PC-9 (cell line): ENCODE measurements at regions not wholly inside any gene's neighbourhood (a gene's known extent, or its start where the extent isn't known, plus 50 kb on each side); places are given as distances from the start of the nearest gene placed in this dataset.
"Not testable (repeated sequence)": the region's sequence is repeated elsewhere in the genome, so short reads cannot be mapped to it uniquely, and the experiment has no call there.

Experiments used
- BruUV-seq: library from RNA; stranded (reverse); fragments of 400-500 nt; replicated peaks from 2 replicates; lab custom pipeline; 2021; lab: Mats Ljungman, UMichigan
- CTCF ChIA-PET: fragments of 300-600 bp; sonication (Branson Sonifier 250); formaldehyde crosslinking; loops from one replicate; lab custom pipeline; 2022; ENCODE audit warnings: antibody characterized with exemption; lab: Charles Lee
- POLR2A ChIA-PET: fragments of 300-600 bp; sonication (Branson Sonifier 250); formaldehyde crosslinking; loops from one replicate; lab custom pipeline; 2022; ENCODE audit warnings: antibody characterized with exemption; ENCODE audit not compliant: unreplicated experiment; lab: Charles Lee
- DNase-seq, 2 experiments: peaks; one replicate each; pipeline versions ENCODE4 v3.0.0 to v3.0.0-alpha.2; 2015 to 2022; ENCODE audit warnings: mixed read lengths in 1 of 2
- H2AFZ ChIP-seq: fragments of 200-600 bp; sonication (generic); 2 replicates; pipeline ENCODE4 v1.8.1; 2017; ENCODE audit warnings: antibody characterized with exemption
- H3F3A ChIP-seq: fragments of 200-600 bp; sonication (generic); 2 replicates; pipeline ENCODE4 v1.8.1; 2017; ENCODE audit warnings: antibody characterized with exemption, mild to moderate bottlenecking, low read depth; ENCODE audit not compliant: insufficient read depth
- H3K27ac ChIP-seq: fragments of 200-600 bp; sonication (generic); 2 replicates; pipeline ENCODE4 v1.6.1; 2016; ENCODE audit warnings: mixed run types
- H3K27me3 ChIP-seq: fragments of 200-600 bp; sonication (generic); 2 replicates; pipeline ENCODE4 v1.6.1; 2016; ENCODE audit warnings: low read depth, mixed run types; ENCODE audit not compliant: insufficient read depth
- H3K36me3 ChIP-seq: fragments of 200-600 bp; sonication (generic); 2 replicates; pipeline ENCODE4 v1.6.1; 2016; ENCODE audit warnings: low read depth, mixed run types
- H3K4me1 ChIP-seq: fragments of 200-600 bp; sonication (generic); replicated peaks from 2 replicates; pipeline ENCODE4 v1.6.1; 2016; ENCODE audit warnings: mixed run types; ENCODE audit not compliant: insufficient read depth
- H3K4me2 ChIP-seq: fragments of 200-600 bp; sonication (generic); 2 replicates; pipeline ENCODE4 v1.6.1; 2017; ENCODE audit warnings: mixed run types
- H3K4me3 ChIP-seq: fragments of 200-600 bp; sonication (generic); 2 replicates; pipeline ENCODE4 v1.6.1; 2016; ENCODE audit warnings: mixed run types
- H3K79me2 ChIP-seq: fragments of 200-600 bp; sonication (generic); 2 replicates; pipeline ENCODE4 v1.6.1; 2017; ENCODE audit warnings: low read depth, mixed run types
- H3K9me2 ChIP-seq: fragments of 200-600 bp; sonication (generic); 2 replicates; pipeline ENCODE4 v1.8.1; 2017; ENCODE audit warnings: mild to moderate bottlenecking; ENCODE audit not compliant: insufficient read depth
- H3K9me3 ChIP-seq: fragments of 200-600 bp; sonication (generic); 2 replicates; pipeline ENCODE4 v1.8.1; 2016; ENCODE audit warnings: low read depth; ENCODE audit not compliant: insufficient read depth
- H4K20me1 ChIP-seq: fragments of 200-600 bp; sonication (generic); 2 replicates; pipeline ENCODE4 v1.8.1; 2017; ENCODE audit not compliant: insufficient read depth
- EZH2 ChIP-seq: fragments of 200-600 bp; sonication (generic); IDR thresholded peaks from 2 replicates; pipeline ENCODE4 v1.8.0; 2017; ENCODE audit warnings: antibody characterized with exemption, low read depth
- intact Hi-C: fragments of 100-400 bp; cut with micrococcal nuclease; formaldehyde crosslinking; loops from one replicate; pipeline ENCODE4 v1.10.0; 2022; ENCODE audit not compliant: unreplicated experiment
- TF ChIP-seq, protein P1 (sequence below): fragments of 200-600 bp; sonication (generic); conservative IDR thresholded peaks from 2 replicates; pipeline ENCODE4 v1.6.1; 2017; ENCODE audit warnings: mixed run types, antibody characterized with exemption, mild to moderate bottlenecking, moderate library complexity

DNA sequence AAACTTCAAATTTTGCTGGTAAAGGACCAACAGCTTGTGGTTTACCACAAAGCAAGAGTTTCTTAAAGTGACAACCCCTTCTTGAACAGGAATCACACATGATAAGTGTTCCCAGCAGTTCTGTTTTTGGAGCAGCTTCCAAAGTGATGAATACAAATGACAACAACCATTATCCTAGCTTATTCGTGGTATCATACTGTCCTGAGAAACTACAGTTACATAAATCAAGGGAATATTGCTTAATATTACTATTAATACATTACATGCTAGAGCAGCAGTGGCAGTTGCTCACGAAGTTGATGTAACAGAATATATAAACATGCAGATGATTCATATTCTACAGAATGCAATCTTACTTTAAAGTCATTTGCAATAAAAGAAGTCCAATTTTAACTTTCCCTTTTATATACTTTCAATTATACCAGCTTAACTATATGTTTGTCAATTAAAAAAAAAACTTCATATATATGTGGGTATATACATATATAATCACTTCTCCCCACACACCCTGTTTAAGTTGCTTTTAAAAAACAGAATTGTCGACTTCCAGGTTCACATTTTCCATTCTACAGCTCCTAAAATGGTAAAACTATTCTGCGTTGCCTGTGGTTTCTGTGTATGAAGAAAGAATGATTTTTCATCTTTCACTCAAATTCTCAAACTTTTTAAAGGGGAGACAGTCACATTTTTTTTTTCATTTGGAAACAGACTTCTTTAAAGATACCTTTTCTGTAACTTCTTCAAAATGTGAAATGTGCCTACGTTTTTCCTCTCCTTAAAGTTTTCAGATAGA, 713.6 kb downstream of the TDRD15 start:
- TF ChIP-seq, protein P1, sequence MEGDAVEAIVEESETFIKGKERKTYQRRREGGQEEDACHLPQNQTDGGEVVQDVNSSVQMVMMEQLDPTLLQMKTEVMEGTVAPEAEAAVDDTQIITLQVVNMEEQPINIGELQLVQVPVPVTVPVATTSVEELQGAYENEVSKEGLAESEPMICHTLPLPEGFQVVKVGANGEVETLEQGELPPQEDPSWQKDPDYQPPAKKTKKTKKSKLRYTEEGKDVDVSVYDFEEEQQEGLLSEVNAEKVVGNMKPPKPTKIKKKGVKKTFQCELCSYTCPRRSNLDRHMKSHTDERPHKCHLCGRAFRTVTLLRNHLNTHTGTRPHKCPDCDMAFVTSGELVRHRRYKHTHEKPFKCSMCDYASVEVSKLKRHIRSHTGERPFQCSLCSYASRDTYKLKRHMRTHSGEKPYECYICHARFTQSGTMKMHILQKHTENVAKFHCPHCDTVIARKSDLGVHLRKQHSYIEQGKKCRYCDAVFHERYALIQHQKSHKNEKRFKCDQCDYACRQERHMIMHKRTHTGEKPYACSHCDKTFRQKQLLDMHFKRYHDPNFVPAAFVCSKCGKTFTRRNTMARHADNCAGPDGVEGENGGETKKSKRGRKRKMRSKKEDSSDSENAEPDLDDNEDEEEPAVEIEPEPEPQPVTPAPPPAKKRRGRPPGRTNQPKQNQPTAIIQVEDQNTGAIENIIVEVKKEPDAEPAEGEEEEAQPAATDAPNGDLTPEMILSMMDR = no peak
- no peak for TF ChIP-seq EZH2
- ChIA-PET CTCF (no interaction called here), POLR2A (no interaction called here)
- H3K4me3 ChIP-seq = no peak overlapping the region
- no peaks in the 10 kb centered on the region for H3K27me3 ChIP-seq
- intact Hi-C loops = no loop called here
- H3K4me1 ChIP-seq = no peaks in the 10 kb centered on the region
- DNase-seq = no peak
- H3K9me2 ChIP-seq = no peaks in the 10 kb centered on the region
- no peaks in the 10 kb centered on the region for H3K79me2 ChIP-seq
- no peaks in the 10 kb centered on the region for H3K9me3 ChIP-seq
- no peak overlapping the region for H3K27ac ChIP-seq
- H4K20me1 ChIP-seq = no peaks in the 10 kb centered on the region
- no peak overlapping the region for H3K4me2 ChIP-seq
- no peaks in the 10 kb centered on the region for H3K36me3 ChIP-seq
- no peak overlapping the region for H2AFZ ChIP-seq
- no TSS peak for BruUV-seq
- H3F3A ChIP-seq = no peaks in the 10 kb centered on the region

DNA sequence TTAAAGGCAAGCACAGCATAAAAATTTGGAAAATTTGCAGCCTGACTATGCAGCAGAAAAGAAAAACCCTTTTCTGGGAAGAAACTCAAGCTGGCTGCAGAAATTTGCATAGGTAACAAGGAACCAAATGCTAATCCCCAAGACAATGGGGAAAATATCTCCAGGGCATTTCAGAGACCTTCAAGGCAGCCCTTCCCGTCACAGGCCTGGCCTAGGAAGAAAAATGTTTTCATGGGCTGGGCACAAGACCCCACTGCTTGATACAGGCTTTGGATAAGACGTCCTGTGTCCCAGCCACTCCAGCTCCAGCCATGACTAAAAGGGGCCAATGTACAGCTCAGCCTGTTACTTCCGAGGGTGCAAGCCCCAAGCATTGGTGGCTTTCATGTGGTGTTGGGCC, 717.6 kb downstream of the TDRD15 start:
- POLR2A ChIA-PET = no interaction called here
- intact Hi-C loops = no loop called here

DNA sequence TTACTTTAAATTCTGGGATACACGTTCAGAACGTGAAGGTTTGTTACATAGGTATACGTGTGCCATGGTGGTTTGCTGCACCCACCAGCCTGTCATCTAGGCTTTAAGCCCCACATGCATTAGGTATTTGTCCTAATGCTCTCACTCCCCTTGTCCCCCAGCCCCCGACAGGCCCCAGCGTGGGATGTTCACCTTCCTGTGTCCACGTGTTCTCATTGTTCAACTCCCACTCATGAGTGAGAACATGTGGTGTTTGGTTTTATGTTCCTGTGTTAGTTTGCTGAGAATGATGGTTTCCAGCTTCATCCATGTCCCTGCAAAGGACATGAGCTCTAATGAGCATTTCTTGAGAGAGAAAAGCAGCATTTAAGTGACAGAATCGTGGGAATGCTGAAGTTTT, 726.6 kb downstream of the TDRD15 start:
- H3K9me2 ChIP-seq, CTCF ChIA-PET, H4K20me1 ChIP-seq, H2AFZ ChIP-seq, H3K27me3 ChIP-seq, H3K4me2 ChIP-seq, H3K4me1 ChIP-seq, H3K4me3 ChIP-seq, BruUV-seq, H3F3A ChIP-seq, H3K36me3 ChIP-seq, H3K9me3 ChIP-seq, H3K27ac ChIP-seq, DNase-seq, intact Hi-C loops, POLR2A ChIA-PET, H3K79me2 ChIP-seq: not testable (repeated sequence)

More for the DNA sequence above, 717.6 kb downstream of the TDRD15 start:
- no peak overlapping the region for H3K4me3 ChIP-seq
- no peak overlapping the region for H3K27ac ChIP-seq
- no peak for DNase-seq
- no peaks in the 10 kb centered on the region for H3F3A ChIP-seq
- H3K4me1 ChIP-seq = no peaks in the 10 kb centered on the region
- no peaks in the 10 kb centered on the region for H3K27me3 ChIP-seq
- H3K36me3 ChIP-seq = no peaks in the 10 kb centered on the region
- H3K9me2 ChIP-seq = no peaks in the 10 kb centered on the region
- H3K4me2 ChIP-seq = no peak overlapping the region
- no peak for TF ChIP-seq EZH2
- TF ChIP-seq, protein P1 = no peak
- H3K9me3 ChIP-seq = no peaks in the 10 kb centered on the region
- H4K20me1 ChIP-seq = no peaks in the 10 kb centered on the region
- CTCF ChIA-PET = no interaction called here
- H2AFZ ChIP-seq = no peak overlapping the region
- no peaks in the 10 kb centered on the region for H3K79me2 ChIP-seq
- no TSS peak for BruUV-seq
